ENCODE measurements at regions not wholly inside any gene's neighbourhood (a gene's known extent, or its start where the extent isn't known, plus 50 kb on each side); places are given as distances from the start of the nearest gene placed in this dataset.
A peak's percentile ranks its signal among the peaks of the same experiment; 100 is the strongest.
"Not testable (repeated sequence)": the region's sequence is repeated elsewhere in the genome, so short reads cannot be mapped to it uniquely, and the experiment has no call there.

DNA sequence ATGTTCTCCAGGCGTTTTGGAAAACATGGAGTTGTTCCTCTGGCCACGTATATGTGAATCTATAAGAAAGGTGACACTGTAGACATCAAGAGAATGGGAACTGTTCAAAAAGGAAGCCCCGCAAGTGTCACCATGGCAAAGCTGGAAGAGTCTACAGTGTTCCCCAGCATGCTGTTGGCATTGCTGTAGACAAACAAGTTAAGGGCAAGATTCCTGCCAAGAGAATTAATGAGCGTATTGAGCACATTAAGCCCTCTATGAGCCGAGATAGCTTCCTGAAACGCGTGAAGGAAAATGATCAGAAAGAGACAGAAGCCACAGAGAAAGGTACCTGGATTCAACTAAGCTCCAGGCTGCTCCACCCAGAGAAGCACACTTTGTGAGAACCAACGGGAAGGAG lies 92.5 kb upstream of the EIF5 start:
- H2AFZ ChIP-seq (ENCODE audit: low read length), result no peak overlapping the region
- peaks cover 12% of the 10 kb centered on the region for H3K4me1 ChIP-seq (ENCODE audit: insufficient read depth, low read length)
- no peak overlapping the region for H3K27ac ChIP-seq (ENCODE audit: low read length)
- POLR2A ChIA-PET (ENCODE audit: unreplicated experiment), result no interaction called here
- H3K27me3 ChIP-seq (ENCODE audit: low read length), result no peaks in the 10 kb centered on the region
- H3K36me3 ChIP-seq (ENCODE audit: low read depth, low read length), result no peaks in the 10 kb centered on the region
- no peak overlapping the region for H3K4me2 ChIP-seq (ENCODE audit: low read length)
- H3K9me2 ChIP-seq (replicated peaks; ENCODE audit: low read length), result no peaks in the 10 kb centered on the region
- H3K4me3 ChIP-seq (ENCODE audit: low read length), result no peak overlapping the region
- no peaks in the 10 kb centered on the region for H3F3A ChIP-seq (ENCODE audit: low read length, unreplicated experiment)
- no peak for TF ChIP-seq EZH2 (IDR thresholded peaks at IDR 0.05; ENCODE audit: low read length, unreplicated experiment)
- TF ChIP-seq CTCF (conservative IDR thresholded peaks at IDR 0.05; ENCODE audit: low read depth, low read length), result no peak
- no peak for TF ChIP-seq EZH2phosphoT487 (IDR thresholded peaks at IDR 0.05; ENCODE audit: borderline replicate concordance, low read length)
- BruUV-seq (replicated peaks), result no TSS peak
- DNase-seq (no peak), ATAC-seq (no peak)
- no peaks in the 10 kb centered on the region for H4K20me1 ChIP-seq (ENCODE audit: low read length)
- CTCF ChIA-PET, result no interaction called here
- intact Hi-C loops (cut with micrococcal nuclease), result no loop called here
- no peaks in the 10 kb centered on the region for H3K79me2 ChIP-seq (ENCODE audit: low read length)
- H3K9ac ChIP-seq (ENCODE audit: low read length), result no peak overlapping the region
- peaks cover 5% of the 10 kb centered on the region; the same call in 1 of the 2 replicates for H3K9me3 ChIP-seq (ENCODE audit: low read length)

DNA sequence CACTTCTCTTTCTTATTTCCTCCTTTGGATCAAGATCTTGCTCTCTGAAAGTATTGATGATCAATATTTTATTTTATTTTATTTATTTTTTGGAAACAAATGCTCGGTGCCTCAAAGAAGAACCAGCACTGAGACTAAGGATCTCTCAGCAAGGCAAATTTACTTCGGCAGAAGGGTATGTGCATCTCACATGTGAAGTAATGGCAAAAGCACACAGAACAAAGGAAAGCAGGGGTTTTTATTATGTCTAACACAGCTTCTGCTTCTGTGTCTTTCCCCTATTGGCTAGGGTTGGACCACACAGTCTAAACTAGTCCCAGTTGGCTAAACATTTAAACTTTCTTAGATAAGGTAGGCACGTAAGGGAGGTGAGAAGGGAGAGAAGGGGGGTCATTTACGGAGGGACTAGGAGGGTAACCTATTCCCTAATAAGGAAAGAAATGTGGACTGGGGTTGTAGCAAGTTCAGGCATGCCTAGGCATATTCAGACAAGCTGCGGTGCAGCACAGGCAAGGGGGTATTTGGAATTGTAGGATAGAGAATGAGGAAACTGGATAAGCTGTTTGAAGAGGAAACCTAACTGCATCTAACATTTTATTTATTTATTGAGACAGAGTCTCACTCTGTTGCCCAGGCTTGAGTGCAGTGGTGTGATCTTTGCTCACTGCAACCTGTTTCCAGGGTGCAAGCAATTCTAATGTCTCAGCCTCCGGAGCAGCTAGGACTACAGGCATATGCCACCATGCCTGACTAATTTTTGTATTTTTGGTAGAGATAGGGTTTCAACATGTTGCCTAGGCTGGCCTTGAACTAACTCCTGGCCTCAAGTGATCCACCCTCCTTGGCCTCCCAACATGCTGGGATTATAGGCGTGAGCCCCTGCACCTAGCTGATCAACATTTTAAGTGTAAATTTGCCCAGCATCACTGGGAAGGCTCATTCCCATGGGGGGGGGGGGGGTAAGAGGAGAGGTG lies 90.0 kb upstream of the EIF5 start:
- H3K27ac ChIP-seq (ENCODE audit: low read length), result no peak overlapping the region
- H3K4me2 ChIP-seq (ENCODE audit: low read length), result no peak overlapping the region
- H3K9me2 ChIP-seq (replicated peaks; ENCODE audit: low read length), result no peaks in the 10 kb centered on the region
- no peak overlapping the region for H3K9ac ChIP-seq (ENCODE audit: low read length)
- ChIA-PET POLR2A (ENCODE audit: unreplicated experiment) (no interaction called here), CTCF (no interaction called here)
- no peak overlapping the region for H2AFZ ChIP-seq (ENCODE audit: low read length)
- no peak for TF ChIP-seq EZH2phosphoT487 (IDR thresholded peaks at IDR 0.05; ENCODE audit: borderline replicate concordance, low read length)
- TF ChIP-seq CTCF (conservative IDR thresholded peaks at IDR 0.05; ENCODE audit: low read depth, low read length), result no peak
- TF ChIP-seq EZH2 (IDR thresholded peaks at IDR 0.05; ENCODE audit: low read length, unreplicated experiment), result no peak
- H3K27me3 ChIP-seq (ENCODE audit: low read length), result no peaks in the 10 kb centered on the region
- H3K4me3 ChIP-seq (ENCODE audit: low read length), result no peak overlapping the region
- peaks cover 5% of the 10 kb centered on the region; the same call in 1 of the 2 replicates for H3K9me3 ChIP-seq (ENCODE audit: low read length)
- BruUV-seq (replicated peaks), result no TSS peak
- peaks cover 12% of the 10 kb centered on the region for H3K4me1 ChIP-seq (ENCODE audit: insufficient read depth, low read length)
- H4K20me1 ChIP-seq (ENCODE audit: low read length), result no peaks in the 10 kb centered on the region
- intact Hi-C loops (cut with micrococcal nuclease), result no loop called here
- no peaks in the 10 kb centered on the region for H3F3A ChIP-seq (ENCODE audit: low read length, unreplicated experiment)
- H3K36me3 ChIP-seq (ENCODE audit: low read depth, low read length), result no peaks in the 10 kb centered on the region
- ATAC-seq (no peak), DNase-seq (no peak)
- no peaks in the 10 kb centered on the region for H3K79me2 ChIP-seq (ENCODE audit: low read length)

- H3K79me2 ChIP-seq (ENCODE audit: low read length); POLR2A ChIA-PET (ENCODE audit: unreplicated experiment); BruUV-seq (replicated peaks); H3K27me3 ChIP-seq (ENCODE audit: low read length); H3F3A ChIP-seq (ENCODE audit: low read length, unreplicated experiment); H3K9me2 ChIP-seq (replicated peaks; ENCODE audit: low read length); H4K20me1 ChIP-seq (ENCODE audit: low read length); intact Hi-C loops (cut with micrococcal nuclease); H3K9me3 ChIP-seq (ENCODE audit: low read length); H3K9ac ChIP-seq (ENCODE audit: low read length); H3K36me3 ChIP-seq (ENCODE audit: low read depth, low read length); H3K4me3 ChIP-seq (ENCODE audit: low read length): not testable (repeated sequence)
- Histone ChIP-seq H3K27ac (ENCODE audit: low read length) (peak overlapping the region; percentile 21), H2AFZ (ENCODE audit: low read length) (0 out of 2 replicates have a peak overlapping the region, but pooled peaks have one; percentile 7), H3K4me1 (ENCODE audit: insufficient read depth, low read length) (peaks cover 20% of the 10 kb centered on the region), H3K4me2 (ENCODE audit: low read length) (peak overlapping the region; percentile 18; the same call in 1 of the 2 replicates)
- DNase-seq (peak; percentile 84), ATAC-seq (peak; percentile 97)
- CTCF ChIA-PET, result interaction anchor here (0.6 kb wide), 1 partner anchor 51 kb away, joined by 7 read pairs; no protein-coding TSS in a partner anchor
These were observed 88.4 kb upstream of the EIF5 start for GRCh38 chr14:103245624-103246031.

All from PC-3 (cell line).